ENCODE measurements at regions not wholly inside any gene's neighbourhood (a gene's known extent, or its start where the extent isn't known, plus 50 kb on each side); places are given as distances from the start of the nearest gene placed in this dataset.

DNA sequence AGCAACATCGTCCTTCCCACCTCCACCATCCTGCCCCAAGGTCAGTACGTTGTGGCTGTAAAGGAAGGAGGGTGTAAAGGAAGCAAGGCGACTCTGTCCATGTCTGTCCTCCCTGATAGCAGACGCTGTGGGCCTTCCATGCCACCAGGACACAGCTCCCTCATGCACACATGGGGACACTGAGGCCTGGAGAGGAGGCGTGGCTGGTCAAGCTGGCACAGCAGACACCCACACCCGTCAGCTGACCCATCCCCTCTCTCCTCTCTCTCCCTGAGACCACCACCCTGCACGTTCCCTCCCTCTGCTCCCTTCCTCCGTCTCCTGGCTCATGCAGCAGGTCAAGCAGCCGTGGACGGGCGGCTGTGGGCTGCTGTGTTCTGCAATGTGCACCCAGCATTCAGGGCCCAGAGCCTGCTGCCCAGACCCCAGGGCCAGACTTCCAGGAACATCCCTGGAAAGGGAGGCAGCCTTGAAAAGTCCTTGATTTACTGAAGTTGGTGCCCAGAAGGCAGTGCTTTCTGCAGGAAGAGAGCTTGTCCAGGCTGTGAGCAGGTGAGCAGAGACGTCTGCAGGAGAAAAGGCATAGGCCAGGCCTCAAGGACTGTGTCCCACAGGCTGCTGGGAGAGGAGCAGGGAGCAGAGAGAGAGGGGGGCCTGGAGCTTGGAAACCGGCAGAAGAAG is 133.6 kb downstream of the DDX1 start:
- Mint-ChIP-seq H3K4me3 (ENCODE audit: unreplicated experiment) (no peak overlapping the region), H3K4me1 (ENCODE audit: insufficient read depth, unreplicated experiment) (peaks cover 12% of the 10 kb centered on the region), H3K27me3 (ENCODE audit: insufficient read depth, unreplicated experiment) (peaks cover 82% of the 10 kb centered on the region), H3K36me3 (ENCODE audit: insufficient read depth, unreplicated experiment) (no peaks in the 10 kb centered on the region), H3K9me3 (ENCODE audit: unreplicated experiment) (no peaks in the 10 kb centered on the region), H3K27ac (ENCODE audit: low read depth, unreplicated experiment) (no peak overlapping the region)
- no TSS peak for BruUV-seq (replicated peaks)
- TF ChIP-seq, protein P1, sequence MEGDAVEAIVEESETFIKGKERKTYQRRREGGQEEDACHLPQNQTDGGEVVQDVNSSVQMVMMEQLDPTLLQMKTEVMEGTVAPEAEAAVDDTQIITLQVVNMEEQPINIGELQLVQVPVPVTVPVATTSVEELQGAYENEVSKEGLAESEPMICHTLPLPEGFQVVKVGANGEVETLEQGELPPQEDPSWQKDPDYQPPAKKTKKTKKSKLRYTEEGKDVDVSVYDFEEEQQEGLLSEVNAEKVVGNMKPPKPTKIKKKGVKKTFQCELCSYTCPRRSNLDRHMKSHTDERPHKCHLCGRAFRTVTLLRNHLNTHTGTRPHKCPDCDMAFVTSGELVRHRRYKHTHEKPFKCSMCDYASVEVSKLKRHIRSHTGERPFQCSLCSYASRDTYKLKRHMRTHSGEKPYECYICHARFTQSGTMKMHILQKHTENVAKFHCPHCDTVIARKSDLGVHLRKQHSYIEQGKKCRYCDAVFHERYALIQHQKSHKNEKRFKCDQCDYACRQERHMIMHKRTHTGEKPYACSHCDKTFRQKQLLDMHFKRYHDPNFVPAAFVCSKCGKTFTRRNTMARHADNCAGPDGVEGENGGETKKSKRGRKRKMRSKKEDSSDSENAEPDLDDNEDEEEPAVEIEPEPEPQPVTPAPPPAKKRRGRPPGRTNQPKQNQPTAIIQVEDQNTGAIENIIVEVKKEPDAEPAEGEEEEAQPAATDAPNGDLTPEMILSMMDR (IDR thresholded peaks at IDR 0.05; ENCODE audit: unreplicated experiment), result no peak
- ChIA-PET POLR2A (no interaction called here), CTCF (interaction anchor here (0.6 to 0.7 kb wide), 2 partner anchors 84 to 945 kb away, joined by 3 read pairs; no protein-coding TSS in a partner anchor)
- no peak for DNase-seq (ENCODE audit: unreplicated experiment)
- intact Hi-C loops (cut with micrococcal nuclease), result no loop called here

DNA sequence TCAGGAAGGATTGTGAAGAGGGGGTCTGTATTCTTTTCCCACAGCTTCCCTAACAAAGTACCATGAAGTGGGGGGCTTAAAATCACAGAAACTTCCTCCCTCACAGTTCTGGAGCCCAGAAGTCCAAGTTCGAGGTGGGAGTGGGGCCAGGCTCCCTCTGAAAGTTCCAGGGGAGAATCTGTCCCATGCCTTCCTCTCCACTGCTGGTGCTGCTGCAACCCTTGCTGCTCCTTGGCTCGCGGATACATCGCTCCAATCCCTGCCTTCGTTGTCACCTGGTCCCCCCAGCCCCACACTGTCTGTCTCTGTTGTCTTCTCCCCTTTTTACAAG is 134.1 kb downstream of the DDX1 start:
- intact Hi-C loops (cut with micrococcal nuclease), result no loop called here
- no TSS peak for BruUV-seq (replicated peaks)
- TF ChIP-seq, protein P1 (IDR thresholded peaks at IDR 0.05; ENCODE audit: unreplicated experiment), result no peak
- Mint-ChIP-seq H3K36me3 (ENCODE audit: insufficient read depth, unreplicated experiment) (no peaks in the 10 kb centered on the region), H3K9me3 (ENCODE audit: unreplicated experiment) (no peaks in the 10 kb centered on the region), H3K4me3 (ENCODE audit: unreplicated experiment) (no peak overlapping the region), H3K27me3 (ENCODE audit: insufficient read depth, unreplicated experiment) (peaks cover 88% of the 10 kb centered on the region), H3K4me1 (ENCODE audit: insufficient read depth, unreplicated experiment) (peaks cover 17% of the 10 kb centered on the region), H3K27ac (ENCODE audit: low read depth, unreplicated experiment) (no peak overlapping the region)
- CTCF ChIA-PET, result interaction anchor here (0.6 kb wide), 1 partner anchor 945 kb away, joined by 3 read pairs; no protein-coding TSS in a partner anchor
- POLR2A ChIA-PET, result no interaction called here
- no peak for DNase-seq (ENCODE audit: unreplicated experiment)

GRCh38 chr2:15726321-15727057 is 134.8 kb downstream of the DDX1 start:
- H3K36me3 Mint-ChIP-seq (ENCODE audit: insufficient read depth, unreplicated experiment), result no peaks in the 10 kb centered on the region
- H3K9me3 Mint-ChIP-seq (ENCODE audit: unreplicated experiment), result no peaks in the 10 kb centered on the region
- no peak for DNase-seq (ENCODE audit: unreplicated experiment)
- BruUV-seq (replicated peaks), result no TSS peak
- TF ChIP-seq, protein P1 (IDR thresholded peaks at IDR 0.05; ENCODE audit: unreplicated experiment), result no peak
- H3K4me3 Mint-ChIP-seq (ENCODE audit: unreplicated experiment), result no peak overlapping the region
- H3K27me3 Mint-ChIP-seq (ENCODE audit: insufficient read depth, unreplicated experiment), result peaks cover 95% of the 10 kb centered on the region
- H3K27ac Mint-ChIP-seq (ENCODE audit: low read depth, unreplicated experiment), result no peak overlapping the region
- ChIA-PET POLR2A (no interaction called here), CTCF (interaction anchor here (0.6 to 0.7 kb wide), 2 partner anchors 50 to 213 kb away, joined by 3 to 4 read pairs; no protein-coding TSS in a partner anchor)
- H3K4me1 Mint-ChIP-seq (ENCODE audit: insufficient read depth, unreplicated experiment), result peaks cover 23% of the 10 kb centered on the region
- intact Hi-C loops (cut with micrococcal nuclease), result no loop called here

GRCh38 chr2:15727396-15728244 is 136.0 kb downstream of the DDX1 start:
- no TSS peak for BruUV-seq (replicated peaks)
- POLR2A ChIA-PET, result interaction anchor here (0.6 to 1.2 kb wide), 2 partner anchors 85 to 415 kb away, joined by 3 read pairs; no protein-coding TSS in a partner anchor
- Mint-ChIP-seq H3K27me3 (ENCODE audit: insufficient read depth, unreplicated experiment) (peaks cover 99% of the 10 kb centered on the region), H3K4me1 (ENCODE audit: insufficient read depth, unreplicated experiment) (peaks cover 23% of the 10 kb centered on the region), H3K9me3 (ENCODE audit: unreplicated experiment) (no peaks in the 10 kb centered on the region), H3K36me3 (ENCODE audit: insufficient read depth, unreplicated experiment) (no peaks in the 10 kb centered on the region), H3K4me3 (ENCODE audit: unreplicated experiment) (no peak overlapping the region), H3K27ac (ENCODE audit: low read depth, unreplicated experiment) (no peak overlapping the region)
- intact Hi-C loops (cut with micrococcal nuclease), result no loop called here
- no peak for DNase-seq (ENCODE audit: unreplicated experiment)
- CTCF ChIA-PET, result interaction anchor here (0.6 kb wide), 1 partner anchor 28 kb away, joined by 3 read pairs; no protein-coding TSS in a partner anchor
- TF ChIP-seq, protein P1 (IDR thresholded peaks at IDR 0.05; ENCODE audit: unreplicated experiment), result no peak

Measured in MCF 10A (cell line).